K562 (cell line): ENCODE measurements at regions not wholly inside any gene's neighbourhood (a gene's known extent, or its start where the extent isn't known, plus 50 kb on each side); places are given as distances from the start of the nearest gene placed in this dataset.

Source experiments
- ATAC-seq: fragments of 200-7000 bp; cut with Tn5 transposase; 3 replicates; pipeline ENCODE4 v1.9.1; 2020; ENCODE audit warnings: moderate library complexity
- BruUV-seq: library from RNA; stranded (reverse); fragments of 400-500 nt; replicated peaks from 2 replicates; lab custom pipeline; 2021; lab: Mats Ljungman, UMichigan
- CTCF ChIA-PET: fragments of 300-600 bp; formaldehyde crosslinking; extraction: SDS; loops from one replicate; lab custom pipeline; 2021; ENCODE audit warnings: low intra/inter-chr PET ratio; lab: Yijun Ruan, JAX
- POLR2A ChIA-PET: fragments of 300-600, 350-650 bp; sonication (Branson Sonifier 250); formaldehyde crosslinking; extraction: SDS; loops from one replicate; lab custom pipeline; 2021; ENCODE audit warnings: antibody characterized with exemption, inconsistent platforms; lab: Yijun Ruan, JAX
- DNase-seq, 4 experiments: peaks; one replicate each; pipeline versions ENCODE4 v3.0.0 to v3.0.0-alpha.2; 2011 to 2018; ENCODE audit warnings: low spot score in 3 of 4, mixed read lengths in 3 of 4; ENCODE audit errors: extremely low read depth in 1 of 4
- FAIRE-seq: peaks from 2 replicates; lab custom pipeline; 2011; peaks lifted over from hg19 to GRCh38; lab: Jason Lieb, UNC
- H2AFZ ChIP-seq: 2 replicates; pipeline ENCODE4 v1.6.0; 2011; ENCODE audit warnings: low read depth, low read length, control low read depth, inconsistent platforms
- H3K27ac ChIP-seq: fragments of 200-600 bp; 3 replicates; pipeline ENCODE4 v1.8.0; 2011; ENCODE audit warnings: low read depth, mild to moderate bottlenecking, control low read depth, inconsistent platforms, low read length, moderate library complexity, mixed read lengths; ENCODE audit errors: extremely low read depth
- H3K27me3 ChIP-seq, 2 experiments: fragments of 300-600 bp in 1 of 2; 2 replicates in 1 of 2; 3 replicates in 1 of 2; pipeline versions ENCODE4 v1.6.0 to v1.8.0; 2011; ENCODE audit warnings: inconsistent platforms in 2 of 2, low read length in 2 of 2, mild to moderate bottlenecking in 1 of 2, mixed read lengths in 1 of 2, moderate library complexity in 1 of 2; ENCODE audit not compliant: control insufficient read depth in 2 of 2, insufficient read depth in 2 of 2
- H3K36me3 ChIP-seq: fragments of 300-600 bp; 3 replicates; pipeline ENCODE4 v1.8.0; 2011; ENCODE audit warnings: mild to moderate bottlenecking, low read length, inconsistent platforms; ENCODE audit not compliant: control insufficient read depth, insufficient read depth
- H3K4me1 ChIP-seq, 2 experiments: fragments of 200-600 bp in 1 of 2; replicated peaks in 1 of 2; 2 replicates in 1 of 2; 3 replicates in 1 of 2; pipeline versions ENCODE4 v1.5.1 to v1.8.0; 2011; ENCODE audit warnings: inconsistent platforms in 2 of 2, low read length in 2 of 2, mild to moderate bottlenecking in 1 of 2, mixed read lengths in 1 of 2, moderate library complexity in 1 of 2; ENCODE audit not compliant: control insufficient read depth in 2 of 2, insufficient read depth in 2 of 2
- H3K4me2 ChIP-seq: 2 replicates; pipeline ENCODE4 v1.6.1; 2011; ENCODE audit warnings: low read length, control low read depth, inconsistent platforms, mixed read lengths; ENCODE audit not compliant: insufficient read depth
- H3K4me3 ChIP-seq: fragments of 200-600 bp; sonication (generic), shearing (Covaris generic); 2 replicates; pipeline ENCODE4 v1.5.1; 2016; ENCODE audit warnings: control low read depth, inconsistent platforms
- H3K79me2 ChIP-seq: fragments of 200-600 bp; 3 replicates; pipeline ENCODE4 v1.8.0; 2011; ENCODE audit warnings: low read length, inconsistent platforms; ENCODE audit not compliant: control insufficient read depth, insufficient read depth
- H3K9ac ChIP-seq, 2 experiments: 2 replicates each; pipeline versions ENCODE4 v1.6.0 to v1.6.1; 2011; ENCODE audit warnings: low read depth in 2 of 2, low read length in 2 of 2, control low read depth in 1 of 2, inconsistent platforms in 1 of 2, mild to moderate bottlenecking in 1 of 2, mixed read lengths in 1 of 2; ENCODE audit not compliant: insufficient read depth in 1 of 2
- H3K9me1 ChIP-seq: one replicate; pipeline ENCODE4 v1.6.0; 2011; ENCODE audit warnings: inconsistent platforms, mild to moderate bottlenecking, low read length, moderate library complexity; ENCODE audit not compliant: control insufficient read depth, insufficient read depth
- H3K9me3 ChIP-seq: replicated peaks from 2 replicates; pipeline ENCODE4 v1.5.1; 2011; ENCODE audit warnings: low read depth, low read length, inconsistent platforms; ENCODE audit not compliant: control insufficient read depth, insufficient read depth
- H4K20me1 ChIP-seq: replicated peaks from 2 replicates; pipeline ENCODE4 v1.6.1; 2011; ENCODE audit warnings: low read length, inconsistent platforms, mixed read lengths; ENCODE audit not compliant: control insufficient read depth, insufficient read depth
- ARHGAP35 ChIP-seq: fragments of 450-650 bp; IDR thresholded peaks from 2 replicates; pipeline ENCODE4 v1.6.1; 2018; ENCODE audit not compliant: partially characterized antibody
- CBX1 ChIP-seq: sonication (generic); IDR thresholded peaks from 2 replicates; pipeline ENCODE4 v1.6.1; 2016; ENCODE audit warnings: antibody characterized with exemption, low read depth, mild to moderate bottlenecking
- E2F1 ChIP-seq: sonication (generic); formaldehyde crosslinking; IDR thresholded peaks from 2 replicates; pipeline ENCODE4 v1.8.1; 2023; ENCODE audit warnings: mild to moderate bottlenecking, missing genetic modification reagents, moderate library complexity
- E2F5 ChIP-seq: sonication (generic); formaldehyde crosslinking; IDR thresholded peaks from 2 replicates; pipeline ENCODE4 v1.8.0; 2022; ENCODE audit warnings: mild to moderate bottlenecking, missing genetic modification reagents
- GMEB1 ChIP-seq: fragments of 250-450 bp; sonication (Bioruptor Pico); IDR thresholded peaks from 2 replicates; pipeline ENCODE4 v1.4.0; 2020; ENCODE audit warnings: mild to moderate bottlenecking
- KAT2B ChIP-seq: IDR thresholded peaks from one replicate; pipeline ENCODE4 v1.6.1; 2012; ENCODE audit warnings: low read depth, mild to moderate bottlenecking, control low read depth, inconsistent platforms, low read length, moderate library complexity
- KLF16 ChIP-seq: IDR thresholded peaks from 2 replicates; pipeline ENCODE4 v1.6.1; 2016; ENCODE audit warnings: antibody characterized with exemption
- RBM25 ChIP-seq: fragments of 200-400 bp; formaldehyde crosslinking; IDR thresholded peaks from 2 replicates; pipeline ENCODE4 v1.6.1; 2018; ENCODE audit warnings: low read length, low read depth, moderate library complexity; ENCODE audit not compliant: severe bottlenecking
- SMAD2 ChIP-seq: fragments of 150-350 bp; IDR thresholded peaks from 2 replicates; pipeline ENCODE4 v1.6.1; 2014; ENCODE audit warnings: low read depth, mild to moderate bottlenecking, low read length
- SUPT5H ChIP-seq: fragments of 450-650 bp; IDR thresholded peaks from 2 replicates; pipeline ENCODE4 v1.6.1; 2016
- U2AF2 ChIP-seq: fragments of 200-400 bp; formaldehyde crosslinking; optimal IDR thresholded peaks from 2 replicates; pipeline ENCODE3; 2017; ENCODE audit warnings: low read depth, mild to moderate bottlenecking, low read length
- WGBS: fragments of 100-300 bp; shearing (Covaris generic); methylation state at CpG from one replicate; pipeline ENCODE4 v1.1.6; 2016; ENCODE audit warnings: low coverage, mixed read lengths; ENCODE audit not compliant: insufficient coverage; ENCODE audit errors: missing lambda C conversion rate; 5-methylcytosine and 5-hydroxymethylcytosine counted together
- in situ Hi-C: fragments of 300-500 bp; cut with MboI; formaldehyde crosslinking; loops from 4 replicates; pipeline ENCODE4 v1.15.0; 2018; ENCODE audit warnings: inconsistent platforms, mixed read lengths
- intact Hi-C: fragments of 100-400 bp; cut with micrococcal nuclease; formaldehyde crosslinking; loops from 2 replicates; pipeline ENCODE4 v1.14.2; 2022

- DNase-seq, result no peak
- no peak overlapping the region for H3K4me2 ChIP-seq
- ATAC-seq, result no peak
- H3K9me3 ChIP-seq, result no peaks in the 10 kb centered on the region
- H3K4me1 ChIP-seq, result no peaks in the 10 kb centered on the region
- H3K79me2 ChIP-seq, result no peaks in the 10 kb centered on the region
- WGBS, result 0% methylated on average over 3 of the region's 3 CpGs
- POLR2A ChIA-PET, result no interaction called here
- intact Hi-C loops, result no loop called here
- H2AFZ ChIP-seq, result no peak overlapping the region
- H3K9ac ChIP-seq, result no peak overlapping the region
- H3K4me3 ChIP-seq, result no peak overlapping the region
- no peak for FAIRE-seq
- TF ChIP-seq ARHGAP35 (no peak), E2F1 (CRISPR knock-in tag) (no peak), RBM25 (no peak), GMEB1 (CRISPR knock-in tag) (no peak), U2AF2 (no peak), KAT2B (no peak), SMAD2 (no peak), E2F5 (CRISPR knock-in tag) (no peak), CBX1 (no peak), SUPT5H (no peak), KLF16 (no peak)
- CTCF ChIA-PET, result no interaction called here
- H3K27me3 ChIP-seq, result no peaks in the 10 kb centered on the region
- in situ Hi-C loops, result loop anchor here (5.0 kb wide), 1 partner anchor 57 kb away; no protein-coding TSS in a partner anchor
- H4K20me1 ChIP-seq, result no peaks in the 10 kb centered on the region
- H3K27ac ChIP-seq, result no peak overlapping the region
- no peaks in the 10 kb centered on the region for H3K36me3 ChIP-seq
- no peaks in the 10 kb centered on the region for H3K9me1 ChIP-seq
- BruUV-seq, result no TSS peak
Measured at GRCh38 chr14:106069804-106070625, 543.6 kb downstream of the TMEM121 start.
